ENCODE measurements at regions not wholly inside any gene's neighbourhood (a gene's known extent, or its start where the extent isn't known, plus 50 kb on each side); places are given as distances from the start of the nearest gene placed in this dataset.

GRCh38 chr22:46057246-46058090 is 80.5 kb upstream of the WNT7B start:
- no peak for TF ChIP-seq CTCF (IDR thresholded peaks at IDR 0.05)
- Histone ChIP-seq H3K9me3 (no peaks in the 10 kb centered on the region), H3K4me1 (peaks cover 20 to 55% of the 10 kb centered on the region in 2 donors), H3K27ac (peak overlapping the region; percentile 97 to 98), H3K27me3 (no peaks in the 10 kb centered on the region), H3K4me3 (peak overlapping the region; percentile 73 to 85), H3K36me3 (peaks cover 0 to 5% of the 10 kb centered on the region in 2 donors)
- intact Hi-C loops (cut with DNase I), result loop anchor here (10.0 kb wide), 1 partner anchor 47 kb away; no protein-coding TSS in a partner anchor
- peak; percentile 1 to 57 for DNase-seq (ENCODE audit: low spot score in 2 of 2)

- Histone ChIP-seq H3K4me1 (peaks cover 15 to 55% of the 10 kb centered on the region in 2 donors), H3K9me3 (no peaks in the 10 kb centered on the region), H3K27me3 (no peaks in the 10 kb centered on the region), H3K36me3 (peaks cover 0 to 5% of the 10 kb centered on the region in 2 donors), H3K4me3 (peak overlapping the region; percentile 73 to 85), H3K27ac (peak overlapping the region; percentile 97 to 98)
- TF ChIP-seq CTCF (IDR thresholded peaks at IDR 0.05), result no peak
- DNase-seq (ENCODE audit: low spot score in 2 of 2), result peak; percentile 29 to 78
- intact Hi-C loops (cut with DNase I), result loop anchor here (10.0 kb wide), 1 partner anchor 47 kb away; no protein-coding TSS in a partner anchor
Measured at GRCh38 chr22:46058091-46058420, 81.1 kb upstream of the WNT7B start.

GRCh38 chr22:46058591-46059519 is 81.9 kb upstream of the WNT7B start:
- H3K9me3 ChIP-seq, result no peaks in the 10 kb centered on the region
- H3K36me3 ChIP-seq, result peaks cover 0 to 5% of the 10 kb centered on the region in 2 donors
- peak overlapping the region; percentile 73 to 85 for H3K4me3 ChIP-seq
- DNase-seq (ENCODE audit: low spot score in 2 of 2), result peak; percentile 8 to 72
- peak overlapping the region; percentile 97 to 98 for H3K27ac ChIP-seq
- peaks cover 19 to 63% of the 10 kb centered on the region in 2 donors for H3K4me1 ChIP-seq
- H3K27me3 ChIP-seq, result no peaks in the 10 kb centered on the region
- TF ChIP-seq CTCF (IDR thresholded peaks at IDR 0.05), result no peak
- intact Hi-C loops (cut with DNase I), result loop anchor here (10.0 kb wide), 1 partner anchor 46 kb away; no protein-coding TSS in a partner anchor

- peak overlapping the region; percentile 99 to 100 for H3K27ac ChIP-seq
- peaks cover 24 to 72% of the 10 kb centered on the region in 2 donors for H3K4me1 ChIP-seq
- intact Hi-C loops (cut with DNase I), result no loop called here
- no peak for TF ChIP-seq CTCF (IDR thresholded peaks at IDR 0.05)
- H3K27me3 ChIP-seq, result no peaks in the 10 kb centered on the region
- H3K4me3 ChIP-seq, result peak overlapping the region in 1 of 2 donors; percentile 95
- no peaks in the 10 kb centered on the region for H3K9me3 ChIP-seq
- no peak for DNase-seq (ENCODE audit: low spot score in 2 of 2)
- peaks cover 0 to 5% of the 10 kb centered on the region in 2 donors for H3K36me3 ChIP-seq
Measured at GRCh38 chr22:46060292-46061123, 83.5 kb upstream of the WNT7B start.

- Histone ChIP-seq H3K4me3 (peak overlapping the region in 1 of 2 donors; percentile 95), H3K9me3 (no peaks in the 10 kb centered on the region), H3K27ac (peak overlapping the region; percentile 99 to 100), H3K27me3 (no peaks in the 10 kb centered on the region), H3K4me1 (peaks cover 24 to 78% of the 10 kb centered on the region in 2 donors), H3K36me3 (peaks cover 0 to 5% of the 10 kb centered on the region in 2 donors)
- peak in 1 of 2 donors; percentile 45 for DNase-seq (ENCODE audit: low spot score in 2 of 2)
- no peak for TF ChIP-seq CTCF (IDR thresholded peaks at IDR 0.05)
- intact Hi-C loops (cut with DNase I), result no loop called here
Measured at GRCh38 chr22:46061124-46061500, 84.2 kb upstream of the WNT7B start.

Data from ascending aorta (tissue), 2 donors.